ENCODE measurements at regions not wholly inside any gene's neighbourhood (a gene's known extent, or its start where the extent isn't known, plus 50 kb on each side); places are given as distances from the start of the nearest gene placed in this dataset.

DNA sequence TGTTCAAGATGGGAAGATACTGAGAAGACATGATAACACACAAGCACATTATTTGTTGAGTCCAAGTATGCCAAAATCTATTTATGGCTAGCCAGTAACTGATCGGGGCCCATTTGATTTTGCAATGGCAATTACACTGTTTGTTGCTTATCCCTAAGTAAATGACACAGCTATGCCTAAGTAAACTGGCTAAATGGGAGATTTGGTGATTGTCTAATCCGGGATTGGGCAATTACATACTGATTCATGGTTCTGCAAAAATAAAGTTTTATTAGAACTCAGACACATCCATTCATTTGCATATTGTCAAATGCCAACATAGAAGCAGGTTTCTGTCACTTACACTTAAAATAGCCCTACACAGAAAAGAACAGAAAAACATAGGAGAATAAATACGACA lies 140.2 kb upstream of the TBL1X start:
- H3K9me3 ChIP-seq (ENCODE audit: low read length) = no peaks in the 10 kb centered on the region
- H3K36me3 ChIP-seq (ENCODE audit: insufficient read depth, low read length) = no peaks in the 10 kb centered on the region
- no peak overlapping the region for H3K4me3 ChIP-seq (ENCODE audit: low read length)
- TF ChIP-seq TAF1 (IDR thresholded peaks at IDR 0.05; ENCODE audit: low read depth) = no peak
- TF ChIP-seq RAD21 (conservative IDR thresholded peaks at IDR 0.05) = no peak
- TF ChIP-seq POLR2AphosphoS5 (IDR thresholded peaks at IDR 0.05) = no peak
- TF ChIP-seq, protein P1, sequence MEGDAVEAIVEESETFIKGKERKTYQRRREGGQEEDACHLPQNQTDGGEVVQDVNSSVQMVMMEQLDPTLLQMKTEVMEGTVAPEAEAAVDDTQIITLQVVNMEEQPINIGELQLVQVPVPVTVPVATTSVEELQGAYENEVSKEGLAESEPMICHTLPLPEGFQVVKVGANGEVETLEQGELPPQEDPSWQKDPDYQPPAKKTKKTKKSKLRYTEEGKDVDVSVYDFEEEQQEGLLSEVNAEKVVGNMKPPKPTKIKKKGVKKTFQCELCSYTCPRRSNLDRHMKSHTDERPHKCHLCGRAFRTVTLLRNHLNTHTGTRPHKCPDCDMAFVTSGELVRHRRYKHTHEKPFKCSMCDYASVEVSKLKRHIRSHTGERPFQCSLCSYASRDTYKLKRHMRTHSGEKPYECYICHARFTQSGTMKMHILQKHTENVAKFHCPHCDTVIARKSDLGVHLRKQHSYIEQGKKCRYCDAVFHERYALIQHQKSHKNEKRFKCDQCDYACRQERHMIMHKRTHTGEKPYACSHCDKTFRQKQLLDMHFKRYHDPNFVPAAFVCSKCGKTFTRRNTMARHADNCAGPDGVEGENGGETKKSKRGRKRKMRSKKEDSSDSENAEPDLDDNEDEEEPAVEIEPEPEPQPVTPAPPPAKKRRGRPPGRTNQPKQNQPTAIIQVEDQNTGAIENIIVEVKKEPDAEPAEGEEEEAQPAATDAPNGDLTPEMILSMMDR (IDR thresholded peaks at IDR 0.05; ENCODE audit: poor library complexity, severe bottlenecking) = no peak
- TF ChIP-seq EP300 (conservative IDR thresholded peaks at IDR 0.05; ENCODE audit: poor library complexity, severe bottlenecking) = no peak
- no peak for TF ChIP-seq SMC3 (conservative IDR thresholded peaks at IDR 0.05; ENCODE audit: poor library complexity)
- TF ChIP-seq, protein P2, sequence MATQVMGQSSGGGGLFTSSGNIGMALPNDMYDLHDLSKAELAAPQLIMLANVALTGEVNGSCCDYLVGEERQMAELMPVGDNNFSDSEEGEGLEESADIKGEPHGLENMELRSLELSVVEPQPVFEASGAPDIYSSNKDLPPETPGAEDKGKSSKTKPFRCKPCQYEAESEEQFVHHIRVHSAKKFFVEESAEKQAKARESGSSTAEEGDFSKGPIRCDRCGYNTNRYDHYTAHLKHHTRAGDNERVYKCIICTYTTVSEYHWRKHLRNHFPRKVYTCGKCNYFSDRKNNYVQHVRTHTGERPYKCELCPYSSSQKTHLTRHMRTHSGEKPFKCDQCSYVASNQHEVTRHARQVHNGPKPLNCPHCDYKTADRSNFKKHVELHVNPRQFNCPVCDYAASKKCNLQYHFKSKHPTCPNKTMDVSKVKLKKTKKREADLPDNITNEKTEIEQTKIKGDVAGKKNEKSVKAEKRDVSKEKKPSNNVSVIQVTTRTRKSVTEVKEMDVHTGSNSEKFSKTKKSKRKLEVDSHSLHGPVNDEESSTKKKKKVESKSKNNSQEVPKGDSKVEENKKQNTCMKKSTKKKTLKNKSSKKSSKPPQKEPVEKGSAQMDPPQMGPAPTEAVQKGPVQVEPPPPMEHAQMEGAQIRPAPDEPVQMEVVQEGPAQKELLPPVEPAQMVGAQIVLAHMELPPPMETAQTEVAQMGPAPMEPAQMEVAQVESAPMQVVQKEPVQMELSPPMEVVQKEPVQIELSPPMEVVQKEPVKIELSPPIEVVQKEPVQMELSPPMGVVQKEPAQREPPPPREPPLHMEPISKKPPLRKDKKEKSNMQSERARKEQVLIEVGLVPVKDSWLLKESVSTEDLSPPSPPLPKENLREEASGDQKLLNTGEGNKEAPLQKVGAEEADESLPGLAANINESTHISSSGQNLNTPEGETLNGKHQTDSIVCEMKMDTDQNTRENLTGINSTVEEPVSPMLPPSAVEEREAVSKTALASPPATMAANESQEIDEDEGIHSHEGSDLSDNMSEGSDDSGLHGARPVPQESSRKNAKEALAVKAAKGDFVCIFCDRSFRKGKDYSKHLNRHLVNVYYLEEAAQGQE (IDR thresholded peaks at IDR 0.05; ENCODE audit: borderline replicate concordance) = no peak
- no peak for TF ChIP-seq MXI1 (conservative IDR thresholded peaks at IDR 0.05; ENCODE audit: poor library complexity, severe bottlenecking)
- no peak for TF ChIP-seq EZH2 (IDR thresholded peaks at IDR 0.05; ENCODE audit: borderline replicate concordance, insufficient read depth, low read length, poor library complexity, severe bottlenecking)
- no peaks in the 10 kb centered on the region for H3K79me2 ChIP-seq (replicated peaks; ENCODE audit: insufficient read depth, low read length)
- H4K20me1 ChIP-seq (ENCODE audit: insufficient read depth) = no peaks in the 10 kb centered on the region
- H2AFZ ChIP-seq (ENCODE audit: low read depth, low read length) = no peak overlapping the region
- H3K27me3 ChIP-seq (ENCODE audit: insufficient read depth, low read depth, low read length) = no peaks in the 10 kb centered on the region
- H3K9me2 ChIP-seq (ENCODE audit: insufficient read depth, low read length) = no peaks in the 10 kb centered on the region
- no peaks in the 10 kb centered on the region for H3F3A ChIP-seq (ENCODE audit: insufficient read depth, low read length, poor library complexity, severe bottlenecking)
- no peak overlapping the region for H3K27ac ChIP-seq (ENCODE audit: low read length)
- no peak overlapping the region for H3K9ac ChIP-seq (ENCODE audit: low read length)
- no peak overlapping the region for H3K4me2 ChIP-seq (ENCODE audit: low read length)

DNA sequence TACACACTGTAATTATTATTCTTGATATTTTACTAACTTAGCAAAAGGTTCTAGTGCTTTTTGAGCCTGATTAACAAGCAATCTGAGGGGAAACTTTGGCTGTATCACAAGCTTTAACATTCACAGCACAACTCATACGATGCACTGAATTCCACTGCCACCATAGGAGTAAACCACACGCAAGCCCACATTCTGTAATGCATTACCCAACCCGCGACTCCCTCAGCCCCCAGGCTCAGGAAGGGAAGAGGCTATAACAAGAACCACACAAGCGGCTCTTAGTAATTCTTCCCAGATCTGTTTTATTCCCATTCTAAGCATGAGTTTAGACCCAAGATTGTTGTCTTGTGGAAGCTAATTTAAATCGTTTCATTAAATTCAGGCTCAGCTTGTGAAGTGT lies 138.5 kb upstream of the TBL1X start:
- Histone ChIP-seq H3K9me2 (ENCODE audit: insufficient read depth, low read length) (no peaks in the 10 kb centered on the region), H3K36me3 (ENCODE audit: insufficient read depth, low read length) (no peaks in the 10 kb centered on the region), H3K9ac (ENCODE audit: low read length) (no peak overlapping the region), H3K9me3 (ENCODE audit: low read length) (no peaks in the 10 kb centered on the region), H3K4me3 (ENCODE audit: low read length) (no peak overlapping the region), H3K27me3 (ENCODE audit: insufficient read depth, low read depth, low read length) (no peaks in the 10 kb centered on the region), H3K27ac (ENCODE audit: low read length) (no peak overlapping the region), H4K20me1 (ENCODE audit: insufficient read depth) (no peaks in the 10 kb centered on the region), H2AFZ (ENCODE audit: low read depth, low read length) (no peak overlapping the region), H3K4me2 (ENCODE audit: low read length) (no peak overlapping the region), H3K79me2 (replicated peaks; ENCODE audit: insufficient read depth, low read length) (no peaks in the 10 kb centered on the region), H3F3A (ENCODE audit: insufficient read depth, low read length, poor library complexity, severe bottlenecking) (no peaks in the 10 kb centered on the region)
- TF ChIP-seq RAD21 (conservative IDR thresholded peaks at IDR 0.05) (no peak), EZH2 (IDR thresholded peaks at IDR 0.05; ENCODE audit: borderline replicate concordance, insufficient read depth, low read length, poor library complexity, severe bottlenecking) (no peak), POLR2AphosphoS5 (IDR thresholded peaks at IDR 0.05) (no peak), EP300 (conservative IDR thresholded peaks at IDR 0.05; ENCODE audit: poor library complexity, severe bottlenecking) (no peak), TAF1 (IDR thresholded peaks at IDR 0.05; ENCODE audit: low read depth) (no peak), SMC3 (conservative IDR thresholded peaks at IDR 0.05; ENCODE audit: poor library complexity) (no peak), MXI1 (conservative IDR thresholded peaks at IDR 0.05; ENCODE audit: poor library complexity, severe bottlenecking) (no peak)
- TF ChIP-seq, protein P2 (IDR thresholded peaks at IDR 0.05; ENCODE audit: borderline replicate concordance) = no peak
- TF ChIP-seq, protein P1 (IDR thresholded peaks at IDR 0.05; ENCODE audit: poor library complexity, severe bottlenecking) = no peak
